Smooth muscle cell (in vitro differentiated cells): ENCODE measurements at regions not wholly inside any gene's neighbourhood (a gene's known extent, or its start where the extent isn't known, plus 50 kb on each side); places are given as distances from the start of the nearest gene placed in this dataset.
"Not testable (repeated sequence)": the region's sequence is repeated elsewhere in the genome, so short reads cannot be mapped to it uniquely, and the experiment has no call there.

ENCODE experiments used
- DNase-seq: peaks from one replicate; lab custom pipeline; 2025; ENCODE audit not compliant: unreplicated experiment; lab: John Stamatoyannopoulos, UW
- H2AFZ ChIP-seq: fragments of 200-600 bp; sonication (generic); 2 replicates; pipeline ENCODE4 v1.6.0; 2016; ENCODE audit warnings: antibody characterized with exemption, low read depth, mild to moderate bottlenecking
- H3F3A ChIP-seq: fragments of 200-600 bp; sonication (generic); 2 replicates; pipeline ENCODE4 v1.6.0; 2017; ENCODE audit warnings: antibody characterized with exemption, low read depth
- H3K27ac ChIP-seq: fragments of 200-600 bp; sonication (generic); 2 replicates; pipeline ENCODE4 v1.5.1; 2016; ENCODE audit warnings: low read depth, mild to moderate bottlenecking
- H3K27me3 ChIP-seq: fragments of 200-600 bp; sonication (generic); 2 replicates; pipeline ENCODE4 v1.6.1; 2016; ENCODE audit warnings: low read depth, mild to moderate bottlenecking
- H3K36me3 ChIP-seq: fragments of 200-600 bp; sonication (generic); 2 replicates; pipeline ENCODE4 v1.5.1; 2016; ENCODE audit warnings: low read depth
- H3K4me1 ChIP-seq: fragments of 200-600 bp; sonication (generic); 2 replicates; pipeline ENCODE4 v1.5.1; 2016; ENCODE audit warnings: low read depth
- H3K4me2 ChIP-seq: fragments of 200-600 bp; sonication (generic); 2 replicates; pipeline ENCODE4 v1.6.0; 2016; ENCODE audit warnings: mild to moderate bottlenecking
- H3K4me3 ChIP-seq: fragments of 200-600 bp; sonication (generic); 2 replicates; pipeline ENCODE4 v1.5.1; 2016; ENCODE audit warnings: mild to moderate bottlenecking
- H3K79me2 ChIP-seq: fragments of 200-600 bp; sonication (generic); 2 replicates; pipeline ENCODE4 v1.6.0; 2016; ENCODE audit warnings: low read depth, mild to moderate bottlenecking
- H3K9ac ChIP-seq: fragments of 200-600 bp; sonication (generic); 2 replicates; pipeline ENCODE4 v1.6.0; 2016; ENCODE audit warnings: low read depth
- H3K9me3 ChIP-seq: fragments of 200-600 bp; sonication (generic); replicated peaks from 2 replicates; pipeline ENCODE4 v1.5.1; 2016; ENCODE audit warnings: low read depth
- H4K20me1 ChIP-seq: fragments of 200-600 bp; sonication (generic); 2 replicates; pipeline ENCODE4 v1.6.0; 2016; ENCODE audit warnings: low read depth
- CTCF ChIP-seq: fragments of 200-600 bp; sonication (generic); IDR thresholded peaks from 2 replicates; pipeline ENCODE4 v1.5.1; 2017; ENCODE audit warnings: borderline replicate concordance, mild to moderate bottlenecking, antibody characterized with exemption; ENCODE audit not compliant: insufficient read depth, poor library complexity, severe bottlenecking
- WGBS: methylation state at CpG from one replicate; pipeline ENCODE4 v1.1.7; 2016; ENCODE audit warnings: low lambda C conversion rate; 5-methylcytosine and 5-hydroxymethylcytosine counted together

DNA sequence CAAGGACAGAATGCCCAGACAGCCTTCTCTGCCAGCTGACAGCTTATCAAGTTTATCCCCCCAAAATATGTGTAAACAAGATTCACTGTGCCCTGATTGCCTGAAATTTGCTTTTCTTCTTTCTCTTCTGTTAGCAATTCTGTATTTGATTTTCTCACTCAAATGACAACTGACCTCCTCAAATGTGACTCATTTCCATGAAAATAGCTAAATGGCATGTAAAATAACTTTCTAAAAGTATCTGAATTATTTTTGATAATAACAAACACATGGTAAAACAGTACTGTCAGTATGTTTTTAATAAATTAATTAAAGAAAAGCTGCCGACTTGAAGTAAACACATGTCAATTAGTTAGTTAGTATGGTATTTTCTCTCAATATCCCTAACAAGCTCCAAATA lies 202.3 kb upstream of the STAC start:
- Histone ChIP-seq H3K4me2 (no peak overlapping the region), H3K4me1 (no peaks in the 10 kb centered on the region), H3K27ac (no peak overlapping the region), H3K27me3 (no peaks in the 10 kb centered on the region), H3K9ac (no peak overlapping the region), H2AFZ (no peak overlapping the region), H4K20me1 (no peaks in the 10 kb centered on the region), H3F3A (no peaks in the 10 kb centered on the region), H3K4me3 (no peak overlapping the region), H3K9me3 (no peaks in the 10 kb centered on the region), H3K79me2 (no peaks in the 10 kb centered on the region), H3K36me3 (no peaks in the 10 kb centered on the region)
- 89% methylated on average over 1 of the region's 1 CpG for WGBS
- no peak for TF ChIP-seq CTCF
- no peak for DNase-seq

GRCh38 chr3:36182024-36182423 lies 198.3 kb upstream of the STAC start:
- 91% methylated on average over 2 of the region's 2 CpGs for WGBS
- no peaks in the 10 kb centered on the region for H4K20me1 ChIP-seq
- H3K27me3 ChIP-seq = no peaks in the 10 kb centered on the region
- no peak overlapping the region for H3K27ac ChIP-seq
- no peak overlapping the region for H3K4me3 ChIP-seq
- no peaks in the 10 kb centered on the region for H3F3A ChIP-seq
- H3K36me3 ChIP-seq = no peaks in the 10 kb centered on the region
- no peak overlapping the region for H3K4me2 ChIP-seq
- no peaks in the 10 kb centered on the region for H3K4me1 ChIP-seq
- no peaks in the 10 kb centered on the region for H3K79me2 ChIP-seq
- no peak for DNase-seq
- H3K9me3 ChIP-seq = no peaks in the 10 kb centered on the region
- no peak overlapping the region for H3K9ac ChIP-seq
- no peak overlapping the region for H2AFZ ChIP-seq
- TF ChIP-seq CTCF = no peak

DNA sequence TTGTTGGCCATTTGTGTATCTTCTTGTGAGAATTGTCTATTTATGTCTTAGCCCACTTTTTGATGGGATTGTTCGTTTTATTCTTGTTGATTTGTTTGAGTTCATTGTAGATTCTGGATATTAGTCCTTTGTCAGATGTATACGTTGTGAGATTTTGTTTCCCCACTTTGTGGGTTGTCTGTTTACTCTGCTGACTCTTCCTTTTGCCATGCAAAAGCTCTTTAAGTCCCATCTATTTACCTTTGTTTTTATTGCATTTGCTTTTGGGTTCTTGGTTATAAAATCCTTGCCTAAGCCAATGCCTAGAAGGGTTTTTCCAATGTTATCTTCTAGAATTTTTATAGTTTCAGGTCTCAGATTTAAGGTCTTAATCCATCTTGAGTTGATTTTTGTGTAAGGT lies 193.1 kb upstream of the STAC start:
- H3K9me3 ChIP-seq, H3K27ac ChIP-seq, H3K36me3 ChIP-seq, H4K20me1 ChIP-seq, H3K9ac ChIP-seq, H3K27me3 ChIP-seq, DNase-seq, H3K79me2 ChIP-seq, H3K4me2 ChIP-seq, H3F3A ChIP-seq, H3K4me3 ChIP-seq, H3K4me1 ChIP-seq, H2AFZ ChIP-seq: not testable (repeated sequence)
- 69% methylated on average over 2 of the region's 2 CpGs for WGBS

DNA sequence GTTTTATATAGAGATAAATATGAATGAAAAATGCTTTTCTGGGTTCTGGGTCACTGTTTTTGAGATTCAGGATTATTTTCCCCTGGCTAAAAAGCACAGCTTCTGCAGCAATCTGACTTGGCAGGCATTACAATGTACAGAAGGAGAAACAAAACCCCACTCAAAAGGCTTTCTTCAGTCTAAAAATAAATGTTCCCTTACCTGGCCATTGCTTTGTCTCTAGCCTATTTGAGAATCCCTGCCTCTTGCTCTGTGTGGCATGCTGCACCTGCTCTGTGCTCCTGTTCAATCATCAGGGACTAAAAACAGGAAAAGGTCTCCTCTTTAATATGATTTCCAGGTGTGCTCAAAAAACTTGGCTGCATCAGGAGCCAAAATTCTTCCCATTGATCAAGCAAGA lies 187.4 kb upstream of the STAC start:
- Histone ChIP-seq H3F3A (no peaks in the 10 kb centered on the region), H3K4me3 (no peak overlapping the region), H3K9me3 (no peaks in the 10 kb centered on the region), H3K27ac (no peak overlapping the region), H3K27me3 (peaks cover 18% of the 10 kb centered on the region), H2AFZ (no peak overlapping the region), H3K4me1 (no peaks in the 10 kb centered on the region), H4K20me1 (no peaks in the 10 kb centered on the region), H3K79me2 (no peaks in the 10 kb centered on the region), H3K36me3 (no peaks in the 10 kb centered on the region), H3K4me2 (no peak overlapping the region), H3K9ac (no peak overlapping the region)
- TF ChIP-seq CTCF = no peak
- no peak for DNase-seq
